ENCODE measurements at regions not wholly inside any gene's neighbourhood (a gene's known extent, or its start where the extent isn't known, plus 50 kb on each side); places are given as distances from the start of the nearest gene placed in this dataset.

DNA sequence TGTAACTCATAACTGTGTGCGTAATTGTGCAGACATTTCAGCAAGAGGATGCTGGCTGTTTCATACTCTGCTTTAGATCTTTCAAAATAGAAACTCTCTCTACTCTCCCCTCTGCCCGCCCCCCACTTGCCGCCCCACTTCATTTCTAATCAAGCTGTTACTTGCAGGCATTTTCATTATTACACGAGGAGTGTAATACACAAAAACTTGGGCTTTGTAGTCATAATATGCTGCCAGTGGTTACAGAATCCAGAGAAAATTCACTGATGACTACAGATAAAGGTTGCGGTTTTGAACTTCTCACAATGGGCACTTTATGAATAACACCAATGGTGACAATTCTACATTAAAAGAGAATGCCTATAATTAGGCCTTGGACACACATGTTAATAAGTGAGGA is 194.0 kb upstream of the POU3F2 start (continued):
- TF ChIP-seq, protein P1, sequence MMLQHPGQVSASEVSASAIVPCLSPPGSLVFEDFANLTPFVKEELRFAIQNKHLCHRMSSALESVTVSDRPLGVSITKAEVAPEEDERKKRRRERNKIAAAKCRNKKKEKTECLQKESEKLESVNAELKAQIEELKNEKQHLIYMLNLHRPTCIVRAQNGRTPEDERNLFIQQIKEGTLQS (IDR thresholded peaks at IDR 0.05; ENCODE audit: insufficient read depth, low read depth, low read length) = no peak
- no peak for TF ChIP-seq SIN3A (conservative IDR thresholded peaks at IDR 0.05 in 1 of 2, IDR thresholded peaks at IDR 0.05 in 1 of 2; ENCODE audit: low read depth in 1 of 2, low read length in 2 of 2)
- TF ChIP-seq CTBP2 (IDR thresholded peaks at IDR 0.05; ENCODE audit: borderline replicate concordance, insufficient read depth, insufficient read length, low read length) = no peak
- no peak for TF ChIP-seq SIRT6 (IDR thresholded peaks at IDR 0.05; ENCODE audit: low read length)
- TF ChIP-seq RFX5 (IDR thresholded peaks at IDR 0.05; ENCODE audit: borderline replicate concordance, low read depth, low read length) = no peak
